GM18502 (cell line): ENCODE measurements at regions not wholly inside any gene's neighbourhood (a gene's known extent, or its start where the extent isn't known, plus 50 kb on each side); places are given as distances from the start of the nearest gene placed in this dataset.
A peak's percentile ranks its signal among the peaks of the same experiment; 100 is the strongest.
"Not testable (repeated sequence)": the region's sequence is repeated elsewhere in the genome, so short reads cannot be mapped to it uniquely, and the experiment has no call there.

ENCODE experiments used
- ATAC-seq: cut with Tn5 transposase; IDR thresholded peaks from one replicate; pipeline ENCODE4 v1.9.1; 2021; ENCODE audit warnings: mild to moderate bottlenecking; ENCODE audit not compliant: unreplicated experiment, poor library complexity

- ATAC-seq = peak; percentile 97
These were observed 120.2 kb upstream of the AFDN start for GRCh38 chr6:167706313-167707109.

- no peak for ATAC-seq
These were observed 118.8 kb upstream of the AFDN start for GRCh38 chr6:167707686-167708500.

GRCh38 chr6:167708501-167709094 lies 118.1 kb upstream of the AFDN start:
- ATAC-seq = no peak

GRCh38 chr6:167709196-167709595 lies 117.5 kb upstream of the AFDN start:
- no peak for ATAC-seq

GRCh38 chr6:167709776-167710336 lies 116.9 kb upstream of the AFDN start:
- ATAC-seq = not testable (repeated sequence)

- ATAC-seq = no peak
These were observed 116.3 kb upstream of the AFDN start for GRCh38 chr6:167710363-167710920.

GRCh38 chr6:167711211-167711610 lies 115.5 kb upstream of the AFDN start:
- ATAC-seq = no peak

- no peak for ATAC-seq
These were observed 114.7 kb upstream of the AFDN start for GRCh38 chr6:167711768-167712730.

GRCh38 chr6:167712731-167713475 lies 113.8 kb upstream of the AFDN start:
- ATAC-seq = no peak

- ATAC-seq = no peak
These were observed 112.6 kb upstream of the AFDN start for GRCh38 chr6:167714152-167714551.

- no peak for ATAC-seq
These were observed 109.3 kb upstream of the AFDN start for GRCh38 chr6:167717455-167717854.

- ATAC-seq = no peak
These were observed 108.8 kb upstream of the AFDN start for GRCh38 chr6:167717867-167718266.

- no peak for ATAC-seq
These were observed 106.8 kb upstream of the AFDN start for GRCh38 chr6:167719920-167720319.

GRCh38 chr6:167720456-167721285 lies 106.0 kb upstream of the AFDN start:
- no peak for ATAC-seq

GRCh38 chr6:167721291-167721690 lies 105.4 kb upstream of the AFDN start:
- ATAC-seq = no peak

- no peak for ATAC-seq
These were observed 103.9 kb upstream of the AFDN start for GRCh38 chr6:167722634-167723309.

- ATAC-seq = no peak
These were observed 100.6 kb upstream of the AFDN start for GRCh38 chr6:167726043-167726621.
